ENCODE measurements at regions not wholly inside any gene's neighbourhood (a gene's known extent, or its start where the extent isn't known, plus 50 kb on each side); places are given as distances from the start of the nearest gene placed in this dataset.
"Not testable (repeated sequence)": the region's sequence is repeated elsewhere in the genome, so short reads cannot be mapped to it uniquely, and the experiment has no call there.

- intact Hi-C loops (cut with DNase I) = no loop called here
- TF ChIP-seq CTCF (IDR thresholded peaks at IDR 0.05) (no peak), POLR2A (IDR thresholded peaks at IDR 0.05; ENCODE audit: low read depth) (no peak), EP300 (IDR thresholded peaks at IDR 0.05) (no peak), POLR2AphosphoS5 (IDR thresholded peaks at IDR 0.05) (no peak)
- no peak for DNase-seq (ENCODE audit: extremely low spot score)
- H3K27me3 ChIP-seq = no peaks in the 10 kb centered on the region
- H3K9me3 ChIP-seq = no peaks in the 10 kb centered on the region
- 86% methylated on average over 5 of the region's 5 CpGs for WGBS
- H3K36me3 ChIP-seq = no peaks in the 10 kb centered on the region
- H3K4me3 ChIP-seq = no peak overlapping the region
- H3K4me1 ChIP-seq = no peaks in the 10 kb centered on the region
- no peak overlapping the region for H3K27ac ChIP-seq (replicated peaks in 1 of 4)
Observed at GRCh38 chrX:44785652-44786051, 58.2 kb upstream of the DUSP21 start.

DNA sequence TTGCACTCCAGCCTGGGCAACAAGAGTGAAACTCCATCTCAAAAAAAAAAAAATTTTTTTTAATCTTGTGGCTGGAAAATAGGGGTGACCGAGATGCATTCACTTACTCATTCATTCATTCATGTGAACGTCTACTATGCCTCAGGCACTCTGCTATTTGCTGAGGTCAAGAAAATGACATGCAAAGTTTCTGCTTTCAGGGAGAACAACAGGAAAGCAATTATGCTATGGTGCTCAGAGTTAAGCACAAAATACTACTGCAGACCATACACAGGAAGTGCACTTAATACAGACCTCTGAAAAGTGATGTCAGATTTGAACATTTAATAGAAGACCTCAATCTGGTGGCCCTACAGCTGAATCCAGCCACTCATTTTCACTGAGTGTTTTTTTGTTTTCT lies 59.6 kb upstream of the DUSP21 start:
- no peak for TF ChIP-seq CTCF (IDR thresholded peaks at IDR 0.05)
- TF ChIP-seq POLR2A (IDR thresholded peaks at IDR 0.05; ENCODE audit: low read depth) = no peak
- TF ChIP-seq EP300 (IDR thresholded peaks at IDR 0.05) = no peak
- no peak for TF ChIP-seq POLR2AphosphoS5 (IDR thresholded peaks at IDR 0.05)
- no peak for DNase-seq (ENCODE audit: extremely low spot score)
- Histone ChIP-seq H3K9me3 (no peaks in the 10 kb centered on the region), H3K36me3 (no peaks in the 10 kb centered on the region), H3K4me3 (no peak overlapping the region), H3K27me3 (no peaks in the 10 kb centered on the region), H3K27ac (replicated peaks in 1 of 4) (no peak overlapping the region), H3K4me1 (no peaks in the 10 kb centered on the region)
- 85% methylated on average over 1 of the region's 2 CpGs for WGBS
- intact Hi-C loops (cut with DNase I) = no loop called here

DNA sequence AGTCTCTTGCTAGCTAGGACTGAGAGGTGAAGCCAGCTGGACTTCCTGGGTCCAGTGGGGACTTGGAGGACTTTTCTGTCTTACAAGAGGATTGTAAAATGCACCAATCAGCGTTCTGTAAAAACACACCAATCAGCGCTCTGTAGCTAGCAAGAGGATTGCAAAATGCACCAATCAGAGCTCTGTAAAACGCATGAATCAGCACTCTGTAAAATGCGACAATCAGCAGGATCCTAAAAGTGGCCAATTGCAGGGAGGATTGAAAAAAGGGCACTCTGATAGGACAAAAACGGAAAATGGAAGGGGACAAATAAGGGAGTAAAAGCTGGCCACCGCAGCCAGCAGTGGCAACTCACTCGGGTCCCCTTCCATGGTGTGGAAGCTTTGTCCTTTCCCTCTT lies 65.6 kb upstream of the DUSP21 start:
- no peak for DNase-seq (ENCODE audit: extremely low spot score)
- Histone ChIP-seq H3K27ac (replicated peaks in 1 of 4) (no peak overlapping the region), H3K36me3 (no peaks in the 10 kb centered on the region), H3K9me3 (no peaks in the 10 kb centered on the region), H3K27me3 (no peaks in the 10 kb centered on the region), H3K4me3 (no peak overlapping the region), H3K4me1 (no peaks in the 10 kb centered on the region)
- 80% methylated on average over 7 of the region's 7 CpGs for WGBS
- TF ChIP-seq CTCF (IDR thresholded peaks at IDR 0.05) (no peak), POLR2AphosphoS5 (IDR thresholded peaks at IDR 0.05) (no peak), EP300 (IDR thresholded peaks at IDR 0.05) (no peak), POLR2A (IDR thresholded peaks at IDR 0.05; ENCODE audit: low read depth) (no peak)
- intact Hi-C loops (cut with DNase I) = no loop called here

GRCh38 chrX:44775726-44776125 lies 68.1 kb upstream of the DUSP21 start:
- Histone ChIP-seq H3K27ac (replicated peaks in 1 of 4) (no peak overlapping the region), H3K36me3 (no peaks in the 10 kb centered on the region), H3K4me3 (no peak overlapping the region), H3K4me1 (no peaks in the 10 kb centered on the region), H3K27me3 (no peaks in the 10 kb centered on the region), H3K9me3 (no peaks in the 10 kb centered on the region)
- intact Hi-C loops (cut with DNase I) = no loop called here
- no peak for DNase-seq (ENCODE audit: extremely low spot score)
- TF ChIP-seq EP300 (IDR thresholded peaks at IDR 0.05) (no peak), POLR2AphosphoS5 (IDR thresholded peaks at IDR 0.05) (no peak), CTCF (IDR thresholded peaks at IDR 0.05) (no peak), POLR2A (IDR thresholded peaks at IDR 0.05; ENCODE audit: low read depth) (no peak)
- 96% methylated on average over 6 of the region's 6 CpGs for WGBS

- DNase-seq (ENCODE audit: extremely low spot score); H3K27ac ChIP-seq (replicated peaks in 1 of 4); intact Hi-C loops (cut with DNase I); H3K27me3 ChIP-seq; H3K4me1 ChIP-seq; H3K9me3 ChIP-seq; H3K36me3 ChIP-seq; H3K4me3 ChIP-seq: not testable (repeated sequence)
- WGBS = 40% methylated on average over 10 of the region's 10 CpGs
Observed at GRCh38 chrX:44774066-44774465, 69.8 kb upstream of the DUSP21 start.
